ENCODE measurements at regions not wholly inside any gene's neighbourhood (a gene's known extent, or its start where the extent isn't known, plus 50 kb on each side); places are given as distances from the start of the nearest gene placed in this dataset.

GRCh38 chr20:52533401-52533800, 341.8 kb upstream of the ZFP64 start:
- no peaks in the 10 kb centered on the region for H3K9me3 ChIP-seq (ENCODE audit: low read length)
- no peak overlapping the region for H3K4me2 ChIP-seq (ENCODE audit: low read length)
- no peaks in the 10 kb centered on the region for H3K36me3 ChIP-seq (ENCODE audit: insufficient read depth, low read length)
- H3K27me3 ChIP-seq (ENCODE audit: insufficient read depth, low read depth, low read length): no peaks in the 10 kb centered on the region
- H2AFZ ChIP-seq (ENCODE audit: low read depth, low read length): no peak overlapping the region
- no peaks in the 10 kb centered on the region for H4K20me1 ChIP-seq (ENCODE audit: insufficient read depth)
- H3K9ac ChIP-seq (ENCODE audit: low read length): no peak overlapping the region
- H3K9me2 ChIP-seq (ENCODE audit: insufficient read depth, low read length): no peaks in the 10 kb centered on the region
- TF ChIP-seq TAF1 (IDR thresholded peaks at IDR 0.05; ENCODE audit: low read depth) (no peak), MXI1 (conservative IDR thresholded peaks at IDR 0.05; ENCODE audit: poor library complexity, severe bottlenecking) (no peak), SMC3 (conservative IDR thresholded peaks at IDR 0.05; ENCODE audit: poor library complexity) (no peak), POLR2AphosphoS5 (IDR thresholded peaks at IDR 0.05) (no peak), CTCF (IDR thresholded peaks at IDR 0.05; ENCODE audit: poor library complexity, severe bottlenecking) (no peak), EP300 (conservative IDR thresholded peaks at IDR 0.05; ENCODE audit: poor library complexity, severe bottlenecking) (no peak), REST (IDR thresholded peaks at IDR 0.05; ENCODE audit: borderline replicate concordance) (no peak), EZH2 (IDR thresholded peaks at IDR 0.05; ENCODE audit: borderline replicate concordance, insufficient read depth, low read length, poor library complexity, severe bottlenecking) (no peak), RAD21 (conservative IDR thresholded peaks at IDR 0.05) (no peak)
- H3K27ac ChIP-seq (ENCODE audit: low read length): no peak overlapping the region
- H3K4me3 ChIP-seq (ENCODE audit: low read length): no peak overlapping the region
- no peaks in the 10 kb centered on the region for H3F3A ChIP-seq (ENCODE audit: insufficient read depth, low read length, poor library complexity, severe bottlenecking)
- no peaks in the 10 kb centered on the region for H3K79me2 ChIP-seq (replicated peaks; ENCODE audit: insufficient read depth, low read length)

- no peaks in the 10 kb centered on the region for H3F3A ChIP-seq (ENCODE audit: insufficient read depth, low read length, poor library complexity, severe bottlenecking)
- no peak for TF ChIP-seq EZH2 (IDR thresholded peaks at IDR 0.05; ENCODE audit: borderline replicate concordance, insufficient read depth, low read length, poor library complexity, severe bottlenecking)
- TF ChIP-seq POLR2AphosphoS5 (IDR thresholded peaks at IDR 0.05): no peak
- TF ChIP-seq REST (IDR thresholded peaks at IDR 0.05; ENCODE audit: borderline replicate concordance): no peak
- no peak for TF ChIP-seq EP300 (conservative IDR thresholded peaks at IDR 0.05; ENCODE audit: poor library complexity, severe bottlenecking)
- TF ChIP-seq CTCF (IDR thresholded peaks at IDR 0.05; ENCODE audit: poor library complexity, severe bottlenecking): no peak
- TF ChIP-seq SMC3 (conservative IDR thresholded peaks at IDR 0.05; ENCODE audit: poor library complexity): no peak
- no peak for TF ChIP-seq RAD21 (conservative IDR thresholded peaks at IDR 0.05)
- no peak for TF ChIP-seq MXI1 (conservative IDR thresholded peaks at IDR 0.05; ENCODE audit: poor library complexity, severe bottlenecking)
- no peak for TF ChIP-seq TAF1 (IDR thresholded peaks at IDR 0.05; ENCODE audit: low read depth)
- no peaks in the 10 kb centered on the region for H4K20me1 ChIP-seq (ENCODE audit: insufficient read depth)
Measured at GRCh38 chr20:52532674-52533073, 341.1 kb upstream of the ZFP64 start.

More at GRCh38 chr20:52532674-52533073, 341.1 kb upstream of the ZFP64 start:
- no peaks in the 10 kb centered on the region for H3K79me2 ChIP-seq (replicated peaks; ENCODE audit: insufficient read depth, low read length)
- H3K27me3 ChIP-seq (ENCODE audit: insufficient read depth, low read depth, low read length): no peaks in the 10 kb centered on the region
- H3K9me2 ChIP-seq (ENCODE audit: insufficient read depth, low read length): no peaks in the 10 kb centered on the region
- no peak overlapping the region for H3K4me2 ChIP-seq (ENCODE audit: low read length)
- H3K27ac ChIP-seq (ENCODE audit: low read length): no peak overlapping the region
- H3K9ac ChIP-seq (ENCODE audit: low read length): no peak overlapping the region
- no peak overlapping the region for H2AFZ ChIP-seq (ENCODE audit: low read depth, low read length)
- H3K36me3 ChIP-seq (ENCODE audit: insufficient read depth, low read length): no peaks in the 10 kb centered on the region
- no peaks in the 10 kb centered on the region for H3K9me3 ChIP-seq (ENCODE audit: low read length)
- H3K4me3 ChIP-seq (ENCODE audit: low read length): no peak overlapping the region
